Astrocyte (in vitro differentiated cells and primary cell): ENCODE measurements at regions not wholly inside any gene's neighbourhood (a gene's known extent, or its start where the extent isn't known, plus 50 kb on each side); places are given as distances from the start of the nearest gene placed in this dataset.
"Not testable (repeated sequence)": the region's sequence is repeated elsewhere in the genome, so short reads cannot be mapped to it uniquely, and the experiment has no call there.

Experiments used
- DNase-seq: peaks from one replicate; pipeline ENCODE4 v3.0.0-alpha.2; 2010; ENCODE audit warnings: low read depth
- FAIRE-seq: peaks from 2 replicates; lab custom pipeline; 2011; peaks lifted over from hg19 to GRCh38; lab: Jason Lieb, UNC
- H2AFZ ChIP-seq: 2 replicates; pipeline ENCODE4 v1.6.0; 2012; ENCODE audit warnings: low read depth, low read length, inconsistent platforms
- H3K27ac ChIP-seq: 2 replicates; pipeline ENCODE4 v1.5.1; 2011; ENCODE audit warnings: low read depth, low read length, inconsistent platforms
- H3K27me3 ChIP-seq: 2 replicates; pipeline ENCODE4 v1.6.0; 2011; ENCODE audit warnings: low read length, inconsistent platforms; ENCODE audit not compliant: insufficient read depth
- H3K36me3 ChIP-seq: 2 replicates; pipeline ENCODE4 v1.5.1; 2011; ENCODE audit warnings: low read length, inconsistent platforms; ENCODE audit not compliant: insufficient read depth
- H3K4me1 ChIP-seq: 2 replicates; pipeline ENCODE4 v1.5.1; 2011; ENCODE audit warnings: low read length, inconsistent platforms; ENCODE audit not compliant: insufficient read depth
- H3K4me2 ChIP-seq: 2 replicates; pipeline ENCODE4 v1.6.0; 2012; ENCODE audit warnings: low read length, inconsistent platforms
- H3K4me3 ChIP-seq: 2 replicates; pipeline ENCODE4 v1.5.1; 2011; ENCODE audit warnings: low read depth, mild to moderate bottlenecking, low read length, inconsistent platforms; ENCODE audit not compliant: insufficient read depth
- H3K79me2 ChIP-seq: 2 replicates; pipeline ENCODE4 v1.6.0; 2012; ENCODE audit warnings: mild to moderate bottlenecking, low read length, inconsistent platforms; ENCODE audit not compliant: insufficient read depth
- H3K9ac ChIP-seq: 2 replicates; pipeline ENCODE4 v1.6.0; 2012; ENCODE audit warnings: mild to moderate bottlenecking, low read length, inconsistent platforms
- H3K9me3 ChIP-seq: 2 replicates; pipeline ENCODE4 v1.5.1; 2012; ENCODE audit warnings: low read depth, mild to moderate bottlenecking, low read length, inconsistent platforms; ENCODE audit not compliant: insufficient read depth
- H4K20me1 ChIP-seq: 2 replicates; pipeline ENCODE4 v1.6.0; 2012; ENCODE audit warnings: low read length, inconsistent platforms; ENCODE audit not compliant: insufficient read depth
- H3K27ac Mint-ChIP-seq: one replicate; pipeline ENCODE4 v1.8.0; 2021; ENCODE audit warnings: mild to moderate bottlenecking, mixed read lengths; ENCODE audit not compliant: unreplicated experiment
- H3K27me3 Mint-ChIP-seq: one replicate; pipeline ENCODE4 v1.8.0; 2021; ENCODE audit warnings: low read depth, mixed read lengths; ENCODE audit not compliant: unreplicated experiment
- H3K36me3 Mint-ChIP-seq: one replicate; pipeline ENCODE4 v1.8.0; 2021; ENCODE audit warnings: low read depth, mixed read lengths; ENCODE audit not compliant: unreplicated experiment
- H3K4me1 Mint-ChIP-seq: one replicate; pipeline ENCODE4 v1.8.0; 2021; ENCODE audit warnings: low read depth, mixed read lengths; ENCODE audit not compliant: unreplicated experiment
- H3K4me3 Mint-ChIP-seq: one replicate; pipeline ENCODE4 v1.8.0; 2021; ENCODE audit warnings: mild to moderate bottlenecking, moderate library complexity, mixed read lengths; ENCODE audit not compliant: unreplicated experiment
- H3K9me3 Mint-ChIP-seq: one replicate; pipeline ENCODE4 v1.8.0; 2021; ENCODE audit warnings: mild to moderate bottlenecking, mixed read lengths; ENCODE audit not compliant: unreplicated experiment

DNA sequence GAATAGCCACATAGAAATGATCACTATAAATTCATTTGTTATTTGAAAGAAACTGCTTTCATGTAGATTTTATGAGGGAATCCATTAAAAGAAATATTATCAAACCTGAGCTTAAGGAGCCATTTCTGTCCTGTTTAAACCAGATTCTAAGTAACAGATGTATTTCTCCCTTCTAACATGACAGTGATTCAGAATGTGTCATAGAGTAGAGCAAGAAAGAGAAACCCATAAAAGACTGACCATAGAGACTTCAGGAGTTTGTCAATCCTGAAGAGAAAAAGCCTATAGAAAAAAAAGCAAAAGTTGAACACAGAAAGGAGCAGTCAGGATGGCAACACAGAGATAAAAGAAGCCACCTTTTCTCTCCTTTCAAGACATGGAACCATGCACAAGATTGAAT lies 390.6 kb downstream of the PRIM2 start:
- not testable (repeated sequence) for H3K27me3 Mint-ChIP-seq

DNA sequence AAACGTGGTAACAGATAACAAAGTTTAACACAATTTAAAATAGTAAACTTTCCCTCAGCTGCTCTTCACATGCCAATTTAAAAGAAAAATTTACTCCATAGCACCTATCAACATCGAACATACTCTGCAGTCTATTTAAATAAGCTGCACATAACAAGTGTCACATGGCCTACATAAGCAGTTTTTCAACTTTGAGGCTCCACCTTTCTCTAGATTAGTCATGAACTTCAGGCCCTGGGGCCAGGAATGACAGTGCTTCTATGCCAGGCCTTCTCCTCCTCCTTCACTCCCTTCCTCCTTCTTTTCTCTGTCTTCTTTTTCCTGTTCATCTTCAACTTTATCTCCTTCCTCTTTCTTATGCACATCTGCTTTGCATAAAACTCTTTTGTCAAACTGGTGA lies 405.1 kb downstream of the PRIM2 start:
- H3K4me3 ChIP-seq, H3K4me1 ChIP-seq, H3K9ac ChIP-seq, H3K9me3 Mint-ChIP-seq, H3K4me1 Mint-ChIP-seq, H3K4me3 Mint-ChIP-seq, DNase-seq, H2AFZ ChIP-seq, FAIRE-seq, H3K27me3 ChIP-seq, H3K4me2 ChIP-seq, H3K9me3 ChIP-seq, H4K20me1 ChIP-seq, H3K27ac Mint-ChIP-seq, H3K36me3 Mint-ChIP-seq, H3K27me3 Mint-ChIP-seq, H3K27ac ChIP-seq, H3K36me3 ChIP-seq, H3K79me2 ChIP-seq: not testable (repeated sequence)

More for the DNA sequence above, 390.6 kb downstream of the PRIM2 start:
- not testable (repeated sequence) for H3K9ac ChIP-seq, DNase-seq, H4K20me1 ChIP-seq, H3K4me1 ChIP-seq, H3K9me3 ChIP-seq, H3K4me3 Mint-ChIP-seq, H3K4me3 ChIP-seq, H3K4me2 ChIP-seq, H3K27ac ChIP-seq, H3K36me3 ChIP-seq, H3K27me3 ChIP-seq, H3K36me3 Mint-ChIP-seq, H2AFZ ChIP-seq, H3K27ac Mint-ChIP-seq, H3K79me2 ChIP-seq, H3K9me3 Mint-ChIP-seq, H3K4me1 Mint-ChIP-seq
- FAIRE-seq = peak; percentile 54

DNA sequence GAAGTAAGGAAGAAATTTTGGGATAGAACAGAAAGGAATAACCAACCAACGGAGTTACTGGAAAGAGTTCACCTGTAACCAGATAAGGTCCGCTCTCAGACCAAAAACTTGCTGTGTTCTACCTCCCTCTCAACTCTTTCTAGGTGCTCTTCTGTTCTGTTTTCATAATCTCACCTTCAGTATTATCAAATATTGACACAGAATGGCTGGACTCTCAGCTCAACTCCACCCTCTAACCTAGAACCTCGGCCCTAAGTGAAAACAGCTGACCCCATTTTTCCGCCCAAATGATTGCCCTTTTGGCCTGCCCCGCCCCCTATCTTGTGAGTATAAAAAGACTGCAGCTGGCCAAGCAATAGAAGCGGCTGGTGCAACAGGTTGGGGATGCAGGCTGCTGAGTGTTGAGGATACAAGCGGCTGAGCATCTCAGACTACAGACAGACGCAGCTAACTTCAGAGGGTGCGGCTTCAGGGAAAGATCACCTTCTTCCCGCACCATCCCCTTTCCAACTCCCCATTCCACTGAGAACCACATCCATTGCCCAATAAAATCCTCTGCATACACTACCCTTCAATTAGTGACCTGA lies 406.5 kb downstream of the PRIM2 start:
- H3K36me3 ChIP-seq, FAIRE-seq, H3K9me3 ChIP-seq, H3K27me3 ChIP-seq, H3K9ac ChIP-seq, H3K9me3 Mint-ChIP-seq, H3K4me2 ChIP-seq, DNase-seq, H3K4me3 ChIP-seq, H3K27ac Mint-ChIP-seq, H3K27ac ChIP-seq, H3K4me1 Mint-ChIP-seq, H3K4me1 ChIP-seq, H3K27me3 Mint-ChIP-seq, H4K20me1 ChIP-seq, H3K36me3 Mint-ChIP-seq, H3K4me3 Mint-ChIP-seq, H2AFZ ChIP-seq, H3K79me2 ChIP-seq: not testable (repeated sequence)

DNA sequence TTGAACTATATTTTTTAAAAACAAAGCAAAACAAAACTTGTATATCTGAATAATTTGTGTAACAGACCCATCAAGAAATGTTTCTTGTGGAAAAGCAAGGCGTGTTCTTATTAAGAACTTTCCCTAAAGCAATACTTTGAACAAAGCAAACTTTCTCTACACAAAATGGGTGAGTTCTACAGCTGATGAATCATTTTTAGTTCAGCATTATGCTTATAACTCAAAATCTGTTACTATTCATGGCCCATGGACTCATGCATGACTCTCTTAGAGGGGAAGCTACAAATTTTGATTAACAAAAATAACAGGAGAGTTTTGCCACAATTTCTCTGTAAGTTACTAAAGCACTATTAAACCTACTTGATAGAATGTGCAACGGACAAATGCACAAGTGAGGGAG lies 412.0 kb downstream of the PRIM2 start:
- not testable (repeated sequence) for H3K9me3 ChIP-seq, H3K4me3 ChIP-seq, H3K36me3 Mint-ChIP-seq, H3K4me3 Mint-ChIP-seq, H3K27me3 ChIP-seq, H3K27ac Mint-ChIP-seq, H2AFZ ChIP-seq, DNase-seq, H3K9me3 Mint-ChIP-seq, H3K4me2 ChIP-seq, H3K4me1 Mint-ChIP-seq, H3K79me2 ChIP-seq, H3K27me3 Mint-ChIP-seq, H3K9ac ChIP-seq, H3K36me3 ChIP-seq, H4K20me1 ChIP-seq, FAIRE-seq, H3K4me1 ChIP-seq, H3K27ac ChIP-seq

DNA sequence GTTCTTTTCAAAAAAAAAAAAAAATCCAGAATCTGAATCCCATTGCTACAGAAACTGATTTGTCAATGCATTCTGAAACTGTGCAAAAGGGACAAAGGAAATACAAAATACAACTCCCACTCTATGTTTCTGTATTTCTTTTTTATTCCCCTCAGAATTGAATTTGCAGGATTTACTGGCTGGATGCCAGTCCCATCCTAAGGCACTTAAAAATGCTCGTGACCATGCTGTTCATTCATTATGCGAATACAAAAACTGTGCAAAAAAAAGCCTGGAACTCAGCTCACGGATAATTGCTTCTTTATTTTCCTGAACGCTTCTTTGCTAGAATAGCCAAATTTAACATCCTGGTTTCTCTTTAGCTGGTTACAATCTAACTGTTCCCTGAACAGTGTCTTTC lies 413.3 kb downstream of the PRIM2 start:
- H3K4me3 ChIP-seq, H3K4me2 ChIP-seq, H3K36me3 ChIP-seq, H3K27ac ChIP-seq, H2AFZ ChIP-seq, H4K20me1 ChIP-seq, H3K27me3 Mint-ChIP-seq, H3K9ac ChIP-seq, H3K36me3 Mint-ChIP-seq, H3K4me1 Mint-ChIP-seq, FAIRE-seq, DNase-seq, H3K27me3 ChIP-seq, H3K9me3 Mint-ChIP-seq, H3K79me2 ChIP-seq, H3K9me3 ChIP-seq, H3K4me1 ChIP-seq, H3K4me3 Mint-ChIP-seq, H3K27ac Mint-ChIP-seq: not testable (repeated sequence)

DNA sequence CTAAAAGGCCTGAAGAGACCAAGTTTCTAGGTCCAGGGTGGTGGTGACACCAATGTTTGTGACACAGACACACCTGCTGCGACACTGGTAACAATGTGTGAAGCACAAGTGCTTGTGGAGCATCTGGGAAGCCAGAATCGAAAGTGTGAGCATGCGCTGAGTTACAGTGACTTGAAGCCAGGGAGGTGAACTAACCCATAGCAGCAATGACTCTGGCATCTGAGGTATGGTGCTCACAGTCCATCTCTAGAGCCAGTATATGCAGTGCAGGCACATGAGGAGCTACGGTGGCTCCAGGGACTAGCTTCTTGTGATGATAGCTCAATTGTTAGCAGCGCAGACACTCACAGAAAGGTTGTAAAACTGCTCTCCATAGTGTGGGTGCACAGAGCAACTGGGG lies 430.3 kb downstream of the PRIM2 start:
- not testable (repeated sequence) for H3K4me3 Mint-ChIP-seq, H3K4me3 ChIP-seq, H4K20me1 ChIP-seq, H3K79me2 ChIP-seq, H3K9me3 ChIP-seq, H3K27ac Mint-ChIP-seq, H3K27me3 ChIP-seq, FAIRE-seq, H3K9ac ChIP-seq, H2AFZ ChIP-seq, H3K27me3 Mint-ChIP-seq, H3K9me3 Mint-ChIP-seq, H3K4me2 ChIP-seq, DNase-seq, H3K27ac ChIP-seq, H3K4me1 ChIP-seq, H3K36me3 ChIP-seq, H3K36me3 Mint-ChIP-seq, H3K4me1 Mint-ChIP-seq
